ENCODE measurements at regions not wholly inside any gene's neighbourhood (a gene's known extent, or its start where the extent isn't known, plus 50 kb on each side); places are given as distances from the start of the nearest gene placed in this dataset.

DNA sequence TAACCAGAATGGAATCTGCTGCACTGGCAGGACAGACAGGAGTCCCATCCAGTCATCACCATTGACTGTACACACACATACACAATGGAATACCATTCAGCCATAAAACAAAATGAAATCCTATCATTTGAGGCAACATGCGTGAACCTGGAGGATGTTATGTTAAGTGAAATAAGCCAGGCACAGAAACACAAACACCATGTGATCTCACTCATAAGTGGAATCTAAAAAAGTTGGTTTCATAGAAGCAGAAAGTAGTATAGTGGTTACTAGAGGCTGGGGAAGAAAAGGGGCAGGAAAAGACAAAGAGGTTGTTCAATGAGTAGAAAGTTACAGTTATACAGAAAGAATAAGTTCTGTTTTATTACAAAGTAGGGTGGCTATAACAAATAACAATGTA, 884.0 kb upstream of the ACO1 start:
- 89% methylated on average over 1 of the region's 1 CpG for WGBS
- H3K36me3 ChIP-seq = no peaks in the 10 kb centered on the region
- TF ChIP-seq POLR2A (IDR thresholded peaks at IDR 0.05; ENCODE audit: low read depth) (no peak), CTCF (IDR thresholded peaks at IDR 0.05) (no peak), EP300 (IDR thresholded peaks at IDR 0.05) (no peak), POLR2AphosphoS5 (IDR thresholded peaks at IDR 0.05) (no peak)
- no peak overlapping the region for H3K27ac ChIP-seq (replicated peaks in 1 of 4)
- DNase-seq (ENCODE audit: extremely low spot score) = no peak
- intact Hi-C loops (cut with DNase I) = no loop called here
- H3K4me3 ChIP-seq = no peak overlapping the region
- H3K27me3 ChIP-seq = no peaks in the 10 kb centered on the region
- no peaks in the 10 kb centered on the region for H3K4me1 ChIP-seq
- H3K9me3 ChIP-seq = no peaks in the 10 kb centered on the region

- H3K4me1 ChIP-seq = no peaks in the 10 kb centered on the region
- 89% methylated on average over 5 of the region's 6 CpGs for whole genome bisulfite sequencing
- no peaks in the 10 kb centered on the region for H3K9me3 ChIP-seq
- H3K4me3 ChIP-seq = no peak overlapping the region
- no peaks in the 10 kb centered on the region for H3K36me3 ChIP-seq
- TF ChIP-seq POLR2A (IDR thresholded peaks at IDR 0.05; ENCODE audit: low read depth) (no peak), CTCF (IDR thresholded peaks at IDR 0.05) (no peak)
- DNase-seq (ENCODE audit: extremely low spot score) = no peak
- intact Hi-C loops (cut with DNase I) = no loop called here
- no peak overlapping the region for H3K27ac ChIP-seq (replicated peaks in 1 of 4)
- no peaks in the 10 kb centered on the region for H3K27me3 ChIP-seq
Measured at GRCh38 chr9:31519011-31519410, 865.4 kb upstream of the ACO1 start.

DNA sequence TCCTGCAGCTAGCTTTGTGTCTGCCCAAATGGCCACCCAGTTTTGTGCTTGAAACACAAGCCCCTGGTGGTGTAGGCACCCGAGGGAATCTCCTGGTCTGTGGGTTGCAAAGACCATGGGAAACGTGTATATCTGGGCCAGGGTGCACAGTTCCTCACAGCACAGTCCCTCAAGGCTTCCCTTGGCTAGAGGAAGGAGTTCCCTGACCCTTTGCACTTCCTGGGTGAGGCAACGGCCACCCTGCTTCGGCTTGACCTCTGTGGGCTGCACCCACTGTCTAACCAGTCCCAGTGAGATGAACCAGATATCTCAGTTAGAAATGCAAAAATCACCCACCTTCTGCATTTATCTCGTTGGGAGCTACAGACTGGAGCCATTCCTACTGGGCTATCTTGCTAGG, 865.0 kb upstream of the ACO1 start:
- 99% methylated on average over 5 of the region's 5 CpGs for WGBS
- Histone ChIP-seq H3K36me3 (no peaks in the 10 kb centered on the region), H3K4me1 (no peaks in the 10 kb centered on the region), H3K9me3 (no peaks in the 10 kb centered on the region), H3K27me3 (no peaks in the 10 kb centered on the region), H3K27ac (replicated peaks in 1 of 4) (no peak overlapping the region), H3K4me3 (no peak overlapping the region)
- intact Hi-C loops (cut with DNase I) = no loop called here
- TF ChIP-seq CTCF (IDR thresholded peaks at IDR 0.05) (no peak), EP300 (IDR thresholded peaks at IDR 0.05) (no peak), POLR2AphosphoS5 (IDR thresholded peaks at IDR 0.05) (no peak), POLR2A (IDR thresholded peaks at IDR 0.05; ENCODE audit: low read depth) (no peak)
- DNase-seq (ENCODE audit: extremely low spot score) = no peak

GRCh38 chr9:31519826-31520225, 864.6 kb upstream of the ACO1 start:
- no peak for TF ChIP-seq POLR2A (IDR thresholded peaks at IDR 0.05; ENCODE audit: low read depth)
- no peak for TF ChIP-seq CTCF (IDR thresholded peaks at IDR 0.05)
- no peak for TF ChIP-seq EP300 (IDR thresholded peaks at IDR 0.05)
- TF ChIP-seq POLR2AphosphoS5 (IDR thresholded peaks at IDR 0.05) = no peak
- no peaks in the 10 kb centered on the region for H3K9me3 ChIP-seq
- no peaks in the 10 kb centered on the region for H3K36me3 ChIP-seq
- intact Hi-C loops (cut with DNase I) = no loop called here
- no peaks in the 10 kb centered on the region for H3K4me1 ChIP-seq
- H3K4me3 ChIP-seq = no peak overlapping the region
- DNase-seq (ENCODE audit: extremely low spot score) = no peak
- H3K27ac ChIP-seq (replicated peaks in 1 of 4) = no peak overlapping the region
- no peaks in the 10 kb centered on the region for H3K27me3 ChIP-seq
- 76% methylated on average over 2 of the region's 2 CpGs for WGBS

DNA sequence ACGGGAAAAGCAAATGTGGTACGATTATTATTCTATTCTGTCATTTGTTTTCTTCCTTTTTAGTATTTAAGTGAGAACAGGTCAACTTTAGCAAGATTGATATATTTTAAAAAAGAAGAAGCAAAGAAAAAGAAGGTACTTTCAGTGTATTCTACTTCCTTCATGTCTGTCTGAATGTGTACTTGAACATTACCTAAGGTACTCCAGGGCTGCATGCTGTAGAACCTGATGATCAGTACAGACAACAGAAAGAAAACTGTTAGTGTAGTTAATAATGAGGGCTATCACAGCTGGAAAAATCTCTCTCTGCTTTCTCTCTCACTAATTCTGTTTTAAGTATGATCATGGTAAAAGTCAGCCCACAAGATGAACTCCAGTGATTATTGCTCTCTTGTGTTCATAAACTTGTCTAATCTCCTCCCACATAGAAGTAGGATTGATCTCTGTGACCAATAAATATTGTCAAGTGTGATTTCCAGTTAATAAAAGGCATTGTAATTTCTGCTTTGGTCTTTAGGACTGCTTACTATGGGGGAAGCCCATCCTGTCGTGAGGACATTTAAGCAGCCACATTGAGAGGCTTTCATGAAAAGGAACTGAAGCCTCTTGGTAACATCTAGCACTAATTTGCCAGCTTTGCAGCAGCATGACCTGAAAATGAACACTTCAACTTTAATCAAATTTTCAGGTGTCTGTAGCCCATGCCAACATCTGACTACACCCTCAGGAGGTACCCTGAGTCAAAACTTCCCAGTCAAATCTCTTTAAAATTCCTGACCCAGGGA, 864.0 kb upstream of the ACO1 start:
- intact Hi-C loops (cut with DNase I) = no loop called here
- Histone ChIP-seq H3K27ac (replicated peaks in 1 of 4) (no peak overlapping the region), H3K4me1 (no peaks in the 10 kb centered on the region), H3K36me3 (no peaks in the 10 kb centered on the region), H3K9me3 (no peaks in the 10 kb centered on the region), H3K4me3 (no peak overlapping the region), H3K27me3 (no peaks in the 10 kb centered on the region)
- no peak for TF ChIP-seq EP300 (IDR thresholded peaks at IDR 0.05)
- TF ChIP-seq POLR2AphosphoS5 (IDR thresholded peaks at IDR 0.05) = no peak
- no peak for TF ChIP-seq POLR2A (IDR thresholded peaks at IDR 0.05; ENCODE audit: low read depth)
- TF ChIP-seq CTCF (IDR thresholded peaks at IDR 0.05) = no peak
- WGBS = 81% methylated on average over 3 of the region's 3 CpGs
- DNase-seq (ENCODE audit: extremely low spot score) = no peak

Data from esophagus muscularis mucosa (tissue), 4 donors.